Upper lobe of left lung (tissue), 4 donors: ENCODE measurements at regions not wholly inside any gene's neighbourhood (a gene's known extent, or its start where the extent isn't known, plus 50 kb on each side); places are given as distances from the start of the nearest gene placed in this dataset.

ENCODE experiments used
- CTCF ChIP-seq, 6 experiments: fragments of 450-650 bp in 4 of 6; fragments of 200-600 bp in 2 of 6; sonication (generic) in 2 of 6; IDR thresholded peaks; one replicate each; pipeline ENCODE4 v1.5.1; 2016 to 2019; ENCODE audit warnings: antibody characterized with exemption in 6 of 6
- EP300 ChIP-seq, 4 donors: sonication (generic); formaldehyde crosslinking; IDR thresholded peaks; one replicate each; pipeline ENCODE4 v1.5.1; 2017; ENCODE audit warnings: antibody characterized with exemption in 4 of 4, control low read depth in 2 of 4
- POLR2A ChIP-seq, 4 donors: fragments of 450-650 bp; IDR thresholded peaks; one replicate each; pipeline ENCODE4 v1.5.1; 2016 to 2017; ENCODE audit warnings: antibody characterized with exemption in 4 of 4, mild to moderate bottlenecking in 2 of 4
- POLR2AphosphoS5 ChIP-seq, 2 donors: sonication (generic); formaldehyde crosslinking; IDR thresholded peaks; one replicate each; pipeline ENCODE4 v1.5.1; 2017; ENCODE audit warnings: antibody characterized with exemption in 2 of 2

- TF ChIP-seq CTCF (IDR thresholded peaks at IDR 0.05) (no peak), POLR2AphosphoS5 (IDR thresholded peaks at IDR 0.05) (no peak), POLR2A (IDR thresholded peaks at IDR 0.05) (no peak), EP300 (IDR thresholded peaks at IDR 0.05) (no peak)
These were observed 171.8 kb downstream of the ACTL8 start for GRCh38 chr1:17926906-17927305.
